IMR-90 (cell line): ENCODE measurements at regions not wholly inside any gene's neighbourhood (a gene's known extent, or its start where the extent isn't known, plus 50 kb on each side); places are given as distances from the start of the nearest gene placed in this dataset.

Experiments used
- ATAC-seq: fragments of 200-7000 bp; cut with Tn5 transposase; 2 replicates; pipeline ENCODE4 v1.9.1; 2020; ENCODE audit warnings: low read depth, mild to moderate bottlenecking, moderate library complexity
- BruUV-seq: library from RNA; stranded (reverse); fragments of 400-500 nt; replicated peaks from 2 replicates; lab custom pipeline; 2021; lab: Mats Ljungman, UMichigan
- CTCF ChIA-PET: fragments of 300-600 bp; formaldehyde crosslinking; extraction: SDS; loops from one replicate; lab custom pipeline; 2021; ENCODE audit warnings: antibody characterized with exemption; lab: Yijun Ruan, JAX
- POLR2A ChIA-PET: fragments of 300-600 bp; sonication (Branson Sonifier 250); formaldehyde crosslinking; loops from one replicate; lab custom pipeline; 2022; ENCODE audit warnings: antibody characterized with exemption; ENCODE audit not compliant: unreplicated experiment; lab: Charles Lee
- DNase-seq: peaks from one replicate; pipeline ENCODE4 v3.0.0; 2013
- H2AFZ ChIP-seq: replicated peaks from 2 replicates; pipeline ENCODE3; 2013; ENCODE audit warnings: low read length, mild to moderate bottlenecking; ENCODE audit not compliant: poor library complexity
- H2AK5ac ChIP-seq: 2 replicates; pipeline ENCODE4 v1.6.1; 2013; ENCODE audit warnings: low read depth, low read length, inconsistent platforms
- H2AK9ac ChIP-seq: replicated peaks from 2 replicates; pipeline ENCODE3; 2013; ENCODE audit warnings: mild to moderate bottlenecking, low read depth, low read length, moderate library complexity; ENCODE audit not compliant: poor library complexity
- H2BK120ac ChIP-seq: 2 replicates; pipeline ENCODE4 v1.6.1; 2013; ENCODE audit warnings: low read depth, low read length, inconsistent platforms
- H2BK15ac ChIP-seq: 3 replicates; pipeline ENCODE4 v1.6.1; 2013; ENCODE audit warnings: low read depth, low read length, inconsistent platforms
- H2BK20ac ChIP-seq: 2 replicates; pipeline ENCODE4 v1.6.1; 2013; ENCODE audit warnings: low read depth, mild to moderate bottlenecking, inconsistent platforms, low read length, moderate library complexity
- H2BK5ac ChIP-seq: 2 replicates; pipeline ENCODE4 v1.6.1; 2013; ENCODE audit warnings: mild to moderate bottlenecking, low read depth, low read length, inconsistent platforms; ENCODE audit not compliant: poor library complexity, severe bottlenecking
- H3K14ac ChIP-seq: replicated peaks from 2 replicates; pipeline ENCODE4 v1.6.1; 2013; ENCODE audit warnings: low read depth, low read length, inconsistent platforms
- H3K18ac ChIP-seq: 2 replicates; pipeline ENCODE4 v1.6.1; 2013; ENCODE audit warnings: low read depth, low read length, control low read depth
- H3K23ac ChIP-seq: 2 replicates; pipeline ENCODE4 v1.6.1; 2013; ENCODE audit warnings: low read depth, low read length, inconsistent platforms
- H3K27ac ChIP-seq: 2 replicates; pipeline ENCODE4 v1.5.1; 2013; ENCODE audit warnings: mild to moderate bottlenecking, control low read depth, low read length; ENCODE audit not compliant: insufficient read depth
- H3K27me3 ChIP-seq: 2 replicates; pipeline ENCODE4 v1.6.1; 2013; ENCODE audit warnings: low read length; ENCODE audit not compliant: control insufficient read depth, insufficient read depth
- H3K36me3 ChIP-seq: 2 replicates; pipeline ENCODE4 v1.6.1; 2013; ENCODE audit warnings: low read length, mixed read lengths; ENCODE audit not compliant: control insufficient read depth, insufficient read depth
- H3K4ac ChIP-seq: 2 replicates; pipeline ENCODE4 v1.6.1; 2013; ENCODE audit warnings: low read depth, low read length, inconsistent platforms
- H3K4me1 ChIP-seq: 2 replicates; pipeline ENCODE4 v1.6.1; 2013; ENCODE audit warnings: low read length, mixed read lengths; ENCODE audit not compliant: control insufficient read depth, insufficient read depth
- H3K4me2 ChIP-seq: 2 replicates; pipeline ENCODE4 v1.6.1; 2013; ENCODE audit warnings: low read depth, mild to moderate bottlenecking, control low read depth, low read length, moderate library complexity
- H3K4me3 ChIP-seq: 2 replicates; pipeline ENCODE4 v1.5.1; 2013; ENCODE audit warnings: low read depth, mild to moderate bottlenecking, control low read depth, low read length, moderate library complexity; ENCODE audit not compliant: insufficient read depth
- H3K56ac ChIP-seq: 2 replicates; pipeline ENCODE4 v1.6.1; 2013; ENCODE audit warnings: low read length, inconsistent platforms; ENCODE audit not compliant: insufficient read depth; ENCODE audit errors: extremely low read depth
- H3K79me1 ChIP-seq, 2 experiments: 2 replicates each; pipeline ENCODE4 v1.6.1; 2013; ENCODE audit warnings: low read length in 2 of 2, inconsistent platforms in 1 of 2, low read depth in 1 of 2
- H3K9ac ChIP-seq: 2 replicates; pipeline ENCODE4 v1.6.1; 2013; ENCODE audit warnings: low read depth, low read length, control low read depth
- H3K9me1 ChIP-seq: 2 replicates; pipeline ENCODE4 v1.6.1; 2013; ENCODE audit warnings: low read length, inconsistent platforms; ENCODE audit not compliant: insufficient read depth
- H3K9me3 ChIP-seq: 2 replicates; pipeline ENCODE4 v1.6.1; 2013; ENCODE audit warnings: low read length; ENCODE audit not compliant: control insufficient read depth, insufficient read depth
- H4K20me1 ChIP-seq: 2 replicates; pipeline ENCODE4 v1.6.1; 2013; ENCODE audit warnings: low read length, inconsistent platforms; ENCODE audit not compliant: insufficient read depth
- H4K5ac ChIP-seq: 2 replicates; pipeline ENCODE4 v1.6.1; 2013; ENCODE audit warnings: mild to moderate bottlenecking, low read depth, low read length, control low read depth
- H4K8ac ChIP-seq, 2 experiments: 2 replicates each; pipeline ENCODE4 v1.6.1; 2013; ENCODE audit warnings: low read depth in 2 of 2, low read length in 2 of 2, control low read depth in 1 of 2, inconsistent platforms in 1 of 2
- H4K91ac ChIP-seq: 2 replicates; pipeline ENCODE4 v1.6.1; 2013; ENCODE audit warnings: low read depth, low read length, inconsistent platforms; ENCODE audit not compliant: insufficient read depth
- MXI1 ChIP-seq: IDR thresholded peaks from 2 replicates; pipeline ENCODE4 v1.6.1; 2012; ENCODE audit warnings: low read depth, mild to moderate bottlenecking, low read length, moderate library complexity, borderline replicate concordance
- USF2 ChIP-seq: fragments of 150-350 bp; IDR thresholded peaks from 2 replicates; pipeline ENCODE4 v1.6.1; 2017; ENCODE audit warnings: mild to moderate bottlenecking, antibody characterized with exemption, low read length, low read depth
- WGBS, 2 experiments: methylation state at CpG; one replicate each; pipeline versions ENCODE4 v1.1.5 to v1.1.7; 2013; ENCODE audit warnings: missing lambda C conversion rate in 2 of 2; ENCODE audit not compliant: insufficient read length in 1 of 2; ENCODE audit errors: extremely low coverage in 2 of 2; 5-methylcytosine and 5-hydroxymethylcytosine counted together
- dilution Hi-C: fragments of 300-500 bp; cut with HindIII; formaldehyde crosslinking; loops from one replicate; pipeline ENCODE4 v1.14.3; 2018; ENCODE audit warnings: low sequenced_read_pairs; ENCODE audit not compliant: unreplicated experiment
- in situ Hi-C: fragments of 300-500 bp; cut with MboI; formaldehyde crosslinking; loops from 3 replicates; pipeline ENCODE4 v1.14.3; 2019; ENCODE audit warnings: low sequenced_read_pairs, inconsistent platforms, mixed read lengths
- intact Hi-C: fragments of 100-400 bp; cut with micrococcal nuclease; formaldehyde crosslinking; loops from 2 replicates; pipeline ENCODE4 v1.10.0; 2022

GRCh38 chr3:144112437-144112836 is 140.8 kb downstream of the DIPK2A start:
- H4K91ac ChIP-seq: no peak overlapping the region
- no peak overlapping the region for H3K4ac ChIP-seq
- H2BK20ac ChIP-seq: no peak overlapping the region
- H3K23ac ChIP-seq: no peak overlapping the region
- ChIA-PET CTCF (no interaction called here), POLR2A (no interaction called here)
- DNase-seq (no peak), ATAC-seq (no peak)
- H3K79me1 ChIP-seq: no peaks in the 10 kb centered on the region
- no peak overlapping the region for H2AK5ac ChIP-seq
- no peak overlapping the region for H3K4me2 ChIP-seq
- H3K4me3 ChIP-seq: no peak overlapping the region
- no peak overlapping the region for H3K18ac ChIP-seq
- H3K27me3 ChIP-seq: no peaks in the 10 kb centered on the region
- no TSS peak for BruUV-seq
- no peak overlapping the region for H2BK120ac ChIP-seq
- H3K9ac ChIP-seq: no peak overlapping the region
- H2BK5ac ChIP-seq: no peak overlapping the region
- no peak overlapping the region for H3K27ac ChIP-seq
- no peaks in the 10 kb centered on the region for H3K36me3 ChIP-seq
- H3K14ac ChIP-seq: no peak overlapping the region
- in situ Hi-C loops: no loop called here
- H4K8ac ChIP-seq: no peak overlapping the region
- H3K4me1 ChIP-seq: no peaks in the 10 kb centered on the region
- no peak overlapping the region for H3K56ac ChIP-seq
- H2AFZ ChIP-seq: no peak overlapping the region
- 83% methylated on average over 3 of the region's 3 CpGs; no CpG with 5 or more reads in 1 of the 2 experiments for WGBS, 2 experiments
- no peak for TF ChIP-seq MXI1
- TF ChIP-seq USF2: no peak
- H4K20me1 ChIP-seq: no peaks in the 10 kb centered on the region
- no peaks in the 10 kb centered on the region for H3K9me3 ChIP-seq
- no peak overlapping the region for H4K5ac ChIP-seq
- H3K9me1 ChIP-seq: no peaks in the 10 kb centered on the region
- dilution Hi-C loops: no loop called here
- intact Hi-C loops: no loop called here
- H2BK15ac ChIP-seq: no peak overlapping the region
- no peak overlapping the region for H2AK9ac ChIP-seq
